NB4 (cell line): ENCODE measurements at regions not wholly inside any gene's neighbourhood (a gene's known extent, or its start where the extent isn't known, plus 50 kb on each side); places are given as distances from the start of the nearest gene placed in this dataset.

Experiments
- DNase-seq: peaks from one replicate; pipeline ENCODE4 v3.0.0; 2010; ENCODE audit warnings: low read depth
- H3K4me3 ChIP-seq: one replicate; pipeline ENCODE4 v1.5.1; 2011; ENCODE audit warnings: mild to moderate bottlenecking, low read depth, low read length, moderate library complexity
- MYC ChIP-seq: IDR thresholded peaks from 2 replicates; pipeline ENCODE4 v1.6.1; 2011; ENCODE audit warnings: low read depth, low read length
- POLR2A ChIP-seq: IDR thresholded peaks from 2 replicates; pipeline ENCODE4 v1.6.1; 2011; ENCODE audit warnings: mild to moderate bottlenecking; ENCODE audit not compliant: insufficient read length; ENCODE audit errors: extremely low read depth
- TF ChIP-seq, protein P1 (sequence below): IDR thresholded peaks from one replicate; pipeline ENCODE4 v1.5.1; 2012; ENCODE audit warnings: low read depth, low read length
- TF ChIP-seq, protein P2 (sequence below): IDR thresholded peaks from 2 replicates; pipeline ENCODE4 v1.6.1; 2011; ENCODE audit warnings: low read depth, low read length

DNA sequence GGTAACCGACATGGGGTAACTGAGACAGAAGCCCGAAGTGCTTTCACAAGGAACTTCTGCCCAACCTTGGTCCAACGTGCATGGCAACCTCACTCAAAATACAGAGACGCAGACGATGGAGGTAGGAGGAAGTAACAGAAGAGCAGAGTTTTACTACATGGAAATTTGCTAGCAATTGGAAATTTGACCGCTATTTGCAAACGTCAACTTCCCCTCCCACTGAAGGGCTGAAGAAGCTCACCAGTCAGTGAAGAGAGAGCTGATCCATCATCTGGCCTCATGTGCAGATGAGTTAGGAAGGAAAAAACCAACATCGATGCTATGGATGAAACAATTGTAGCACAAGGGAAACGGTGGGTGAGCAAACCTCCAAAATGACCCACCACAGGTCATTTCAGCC lies 196.7 kb downstream of the RGS3 start:
- TF ChIP-seq, protein P1, sequence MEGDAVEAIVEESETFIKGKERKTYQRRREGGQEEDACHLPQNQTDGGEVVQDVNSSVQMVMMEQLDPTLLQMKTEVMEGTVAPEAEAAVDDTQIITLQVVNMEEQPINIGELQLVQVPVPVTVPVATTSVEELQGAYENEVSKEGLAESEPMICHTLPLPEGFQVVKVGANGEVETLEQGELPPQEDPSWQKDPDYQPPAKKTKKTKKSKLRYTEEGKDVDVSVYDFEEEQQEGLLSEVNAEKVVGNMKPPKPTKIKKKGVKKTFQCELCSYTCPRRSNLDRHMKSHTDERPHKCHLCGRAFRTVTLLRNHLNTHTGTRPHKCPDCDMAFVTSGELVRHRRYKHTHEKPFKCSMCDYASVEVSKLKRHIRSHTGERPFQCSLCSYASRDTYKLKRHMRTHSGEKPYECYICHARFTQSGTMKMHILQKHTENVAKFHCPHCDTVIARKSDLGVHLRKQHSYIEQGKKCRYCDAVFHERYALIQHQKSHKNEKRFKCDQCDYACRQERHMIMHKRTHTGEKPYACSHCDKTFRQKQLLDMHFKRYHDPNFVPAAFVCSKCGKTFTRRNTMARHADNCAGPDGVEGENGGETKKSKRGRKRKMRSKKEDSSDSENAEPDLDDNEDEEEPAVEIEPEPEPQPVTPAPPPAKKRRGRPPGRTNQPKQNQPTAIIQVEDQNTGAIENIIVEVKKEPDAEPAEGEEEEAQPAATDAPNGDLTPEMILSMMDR: no peak
- TF ChIP-seq MYC: no peak
- TF ChIP-seq, protein P2, sequence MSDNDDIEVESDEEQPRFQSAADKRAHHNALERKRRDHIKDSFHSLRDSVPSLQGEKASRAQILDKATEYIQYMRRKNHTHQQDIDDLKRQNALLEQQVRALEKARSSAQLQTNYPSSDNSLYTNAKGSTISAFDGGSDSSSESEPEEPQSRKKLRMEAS: no peak
- no peak for TF ChIP-seq POLR2A
- no peak overlapping the region for H3K4me3 ChIP-seq
- DNase-seq: no peak

DNA sequence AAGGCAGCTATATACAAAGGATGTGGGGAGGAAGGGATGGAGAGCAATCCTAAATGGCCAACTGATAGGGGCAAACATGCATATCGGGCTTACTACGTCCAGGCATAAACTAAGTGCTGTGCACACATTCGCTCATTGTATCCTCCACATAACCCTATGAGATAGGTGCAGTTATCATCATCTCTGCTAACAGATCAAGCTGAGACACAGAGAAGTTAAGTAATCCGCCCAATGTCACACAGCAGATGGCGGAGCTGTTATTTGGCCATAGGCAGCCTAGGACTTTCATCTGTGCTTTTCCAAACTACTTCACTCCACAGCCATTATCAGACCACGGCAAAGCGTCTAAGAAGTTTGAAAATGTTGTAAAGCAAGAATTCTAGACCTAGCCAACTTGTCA lies 197.5 kb downstream of the RGS3 start:
- no peak overlapping the region for H3K4me3 ChIP-seq
- TF ChIP-seq MYC (no peak), POLR2A (no peak)
- TF ChIP-seq, protein P2: no peak
- TF ChIP-seq, protein P1: no peak
- DNase-seq: no peak

DNA sequence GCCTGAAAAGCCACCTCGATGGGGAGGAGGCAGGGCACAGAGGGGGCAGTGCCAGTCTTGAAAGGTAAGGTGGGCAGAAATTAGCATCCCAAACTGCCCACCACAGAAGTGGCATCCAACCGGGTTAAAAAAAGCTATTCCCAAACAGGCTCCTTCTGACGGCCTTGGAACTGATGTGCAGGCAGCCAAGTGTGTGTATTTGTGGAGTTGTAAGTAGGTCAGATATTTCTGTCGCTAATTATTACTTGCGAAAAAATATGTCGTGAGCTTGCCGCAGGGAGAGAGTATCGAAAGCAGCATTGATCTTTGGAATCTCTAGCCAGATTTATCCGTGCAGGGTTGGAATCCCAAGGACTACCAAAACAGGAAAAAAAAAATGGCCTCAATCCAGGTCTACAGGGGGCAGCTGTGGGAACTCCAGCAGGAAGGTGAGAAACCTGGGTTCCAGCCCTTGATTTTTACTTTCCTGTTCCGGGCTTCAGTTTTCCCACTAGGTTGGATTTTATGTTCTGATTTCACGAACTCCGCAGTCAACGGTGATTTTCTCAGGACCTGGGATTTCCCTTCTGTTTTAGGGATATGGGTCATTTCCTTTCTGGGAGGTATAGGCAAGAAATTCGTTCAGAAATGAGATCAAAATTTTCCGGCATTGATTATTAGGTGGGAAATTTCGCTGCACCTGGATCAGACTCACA lies 200.8 kb downstream of the RGS3 start:
- no peak overlapping the region for H3K4me3 ChIP-seq
- TF ChIP-seq POLR2A (no peak), MYC (no peak)
- TF ChIP-seq, protein P2: no peak
- TF ChIP-seq, protein P1: no peak
- no peak for DNase-seq

DNA sequence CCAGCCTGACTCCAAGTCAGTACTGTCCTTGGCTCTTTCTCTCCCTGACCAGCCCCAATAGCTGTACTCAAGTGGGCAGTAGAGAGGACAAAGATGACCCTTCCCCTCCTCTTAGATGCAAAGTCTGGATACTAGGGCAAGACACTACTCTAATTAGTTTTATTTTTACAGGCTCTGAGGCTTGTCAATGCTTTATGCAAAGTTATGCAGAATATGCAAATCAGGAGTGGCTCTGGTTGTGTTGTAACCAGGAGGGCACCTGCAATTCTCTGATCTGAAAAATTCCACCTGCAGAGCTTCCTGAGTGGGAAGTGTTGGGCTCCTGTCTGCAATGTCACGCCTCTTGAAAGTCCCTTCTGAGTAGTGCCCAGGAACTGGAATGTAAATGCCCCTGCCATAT lies 201.5 kb downstream of the RGS3 start:
- TF ChIP-seq, protein P1: no peak
- TF ChIP-seq, protein P2: no peak
- TF ChIP-seq MYC (no peak), POLR2A (no peak)
- no peak for DNase-seq
- no peak overlapping the region for H3K4me3 ChIP-seq

DNA sequence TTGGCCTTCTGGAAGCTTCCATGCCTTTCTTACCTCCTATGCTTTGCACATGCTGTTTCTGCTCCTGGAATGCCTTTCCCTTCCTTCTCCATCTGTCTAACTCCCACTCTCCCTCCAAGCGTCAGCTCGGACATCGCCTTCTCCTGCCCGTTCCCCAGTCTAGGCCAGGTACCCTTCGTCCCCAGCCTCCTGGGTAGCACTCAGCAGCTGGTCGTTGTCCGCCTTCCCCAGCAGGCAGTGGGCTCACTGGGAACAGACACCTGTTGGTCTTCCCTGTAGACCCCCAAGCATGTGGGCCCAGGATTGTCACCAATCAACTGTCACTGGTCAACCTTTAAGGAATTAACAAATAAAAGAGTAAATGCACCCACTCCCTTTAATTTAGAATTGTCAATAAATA lies 202.2 kb downstream of the RGS3 start:
- TF ChIP-seq, protein P2: no peak
- TF ChIP-seq POLR2A (no peak), MYC (no peak)
- TF ChIP-seq, protein P1: no peak
- H3K4me3 ChIP-seq: no peak overlapping the region
- DNase-seq: no peak

DNA sequence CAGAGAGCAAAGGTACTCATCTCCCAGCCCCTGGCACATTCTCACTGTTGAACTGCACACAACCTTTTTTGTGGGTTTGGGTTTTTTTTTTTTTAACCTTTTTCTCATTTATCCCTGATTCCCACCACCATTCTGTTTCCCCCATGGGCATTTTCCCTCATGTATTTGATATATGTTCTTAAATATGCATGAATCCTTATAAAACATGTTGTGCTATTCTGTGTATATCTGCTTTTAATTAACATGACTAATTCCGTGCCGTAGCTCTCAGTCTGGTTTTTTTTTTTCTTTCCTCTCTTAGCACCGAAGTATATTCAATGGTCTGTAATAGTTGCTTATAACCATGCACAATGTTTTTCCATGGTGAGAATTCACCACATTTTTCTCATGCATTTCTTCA lies 204.5 kb downstream of the RGS3 start:
- DNase-seq: no peak
- H3K4me3 ChIP-seq: no peak overlapping the region
- TF ChIP-seq POLR2A: no peak
- TF ChIP-seq, protein P2: no peak
- TF ChIP-seq MYC: no peak
- TF ChIP-seq, protein P1: no peak
